ENCODE measurements at regions not wholly inside any gene's neighbourhood (a gene's known extent, or its start where the extent isn't known, plus 50 kb on each side); places are given as distances from the start of the nearest gene placed in this dataset.

GRCh38 chr15:62773369-62774165 is 269.0 kb upstream of the TPM1 start:
- H3K27me3 Mint-ChIP-seq (ENCODE audit: insufficient read depth, unreplicated experiment): no peaks in the 10 kb centered on the region
- peaks cover 18% of the 10 kb centered on the region for H3K4me1 Mint-ChIP-seq (ENCODE audit: insufficient read depth, unreplicated experiment)
- H3K4me3 Mint-ChIP-seq (ENCODE audit: unreplicated experiment): no peak overlapping the region
- H3K27ac Mint-ChIP-seq (ENCODE audit: low read depth, unreplicated experiment): no peak overlapping the region
- no peak for TF ChIP-seq CTCF (IDR thresholded peaks at IDR 0.05; ENCODE audit: unreplicated experiment)
- no TSS peak for BruUV-seq (replicated peaks)
- DNase-seq (ENCODE audit: unreplicated experiment): no peak
- no peaks in the 10 kb centered on the region for H3K9me3 Mint-ChIP-seq (ENCODE audit: unreplicated experiment)
- ChIA-PET POLR2A (no interaction called here), CTCF (interaction anchor here (1.1 kb wide), 1 partner anchor 274 kb away, joined by 3 read pairs; no protein-coding TSS in a partner anchor)
- intact Hi-C loops (cut with micrococcal nuclease): no loop called here
- peaks cover 27% of the 10 kb centered on the region for H3K36me3 Mint-ChIP-seq (ENCODE audit: insufficient read depth, unreplicated experiment)

- Mint-ChIP-seq H3K36me3 (ENCODE audit: insufficient read depth, unreplicated experiment) (peaks cover 27% of the 10 kb centered on the region), H3K9me3 (ENCODE audit: unreplicated experiment) (no peaks in the 10 kb centered on the region), H3K4me1 (ENCODE audit: insufficient read depth, unreplicated experiment) (peaks cover 8% of the 10 kb centered on the region), H3K27ac (ENCODE audit: low read depth, unreplicated experiment) (no peak overlapping the region), H3K27me3 (ENCODE audit: insufficient read depth, unreplicated experiment) (no peaks in the 10 kb centered on the region), H3K4me3 (ENCODE audit: unreplicated experiment) (no peak overlapping the region)
- ChIA-PET CTCF (no interaction called here), POLR2A (no interaction called here)
- no peak for TF ChIP-seq CTCF (IDR thresholded peaks at IDR 0.05; ENCODE audit: unreplicated experiment)
- BruUV-seq (replicated peaks): no TSS peak
- DNase-seq (ENCODE audit: unreplicated experiment): no peak
- intact Hi-C loops (cut with micrococcal nuclease): no loop called here
Observed at GRCh38 chr15:62775932-62776331, 266.6 kb upstream of the TPM1 start.

DNA sequence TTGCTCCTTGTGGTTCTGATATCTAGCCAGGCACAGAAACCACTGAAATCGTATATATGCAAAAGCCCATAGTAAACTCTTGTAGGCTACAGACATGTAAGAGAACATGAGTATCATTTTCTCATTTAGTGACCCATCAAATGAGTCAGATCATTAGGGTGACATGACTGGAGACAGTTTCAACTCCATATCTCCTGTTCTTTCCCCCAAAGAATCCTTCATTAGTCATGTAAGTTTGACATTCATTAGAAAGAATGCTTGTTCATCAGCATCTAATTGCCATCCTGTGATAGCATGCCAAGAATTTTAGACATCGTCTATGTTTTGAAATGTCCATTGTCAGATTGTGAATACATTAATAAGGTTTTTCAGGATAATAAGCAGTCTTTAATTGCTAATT is 264.9 kb upstream of the TPM1 start:
- no peaks in the 10 kb centered on the region for H3K9me3 Mint-ChIP-seq (ENCODE audit: unreplicated experiment)
- POLR2A ChIA-PET: no interaction called here
- no peak for DNase-seq (ENCODE audit: unreplicated experiment)
- no TSS peak for BruUV-seq (replicated peaks)
- CTCF ChIA-PET: no interaction called here
- no peaks in the 10 kb centered on the region for H3K27me3 Mint-ChIP-seq (ENCODE audit: insufficient read depth, unreplicated experiment)
- H3K36me3 Mint-ChIP-seq (ENCODE audit: insufficient read depth, unreplicated experiment): peaks cover 22% of the 10 kb centered on the region
- H3K4me1 Mint-ChIP-seq (ENCODE audit: insufficient read depth, unreplicated experiment): peaks cover 19% of the 10 kb centered on the region
- intact Hi-C loops (cut with micrococcal nuclease): no loop called here
- TF ChIP-seq CTCF (IDR thresholded peaks at IDR 0.05; ENCODE audit: unreplicated experiment): no peak
- H3K4me3 Mint-ChIP-seq (ENCODE audit: unreplicated experiment): no peak overlapping the region
- H3K27ac Mint-ChIP-seq (ENCODE audit: low read depth, unreplicated experiment): no peak overlapping the region

GRCh38 chr15:62779036-62779770 is 263.3 kb upstream of the TPM1 start:
- Mint-ChIP-seq H3K4me3 (ENCODE audit: unreplicated experiment) (no peak overlapping the region), H3K4me1 (ENCODE audit: insufficient read depth, unreplicated experiment) (peaks cover 27% of the 10 kb centered on the region), H3K27me3 (ENCODE audit: insufficient read depth, unreplicated experiment) (no peaks in the 10 kb centered on the region), H3K36me3 (ENCODE audit: insufficient read depth, unreplicated experiment) (peaks cover 16% of the 10 kb centered on the region), H3K9me3 (ENCODE audit: unreplicated experiment) (no peaks in the 10 kb centered on the region), H3K27ac (ENCODE audit: low read depth, unreplicated experiment) (no peak overlapping the region)
- BruUV-seq (replicated peaks): no TSS peak
- TF ChIP-seq CTCF (IDR thresholded peaks at IDR 0.05; ENCODE audit: unreplicated experiment): no peak
- intact Hi-C loops (cut with micrococcal nuclease): no loop called here
- DNase-seq (ENCODE audit: unreplicated experiment): peak; percentile 40
- ChIA-PET POLR2A (interaction anchor here (0.6 kb wide), 1 partner anchor 1120 kb away, joined by 4 read pairs; no protein-coding TSS in a partner anchor), CTCF (interaction anchor here (0.6 to 1.5 kb wide), 6 partner anchors 11 to 315 kb away, joined by 3 to 5 read pairs (median 4); no protein-coding TSS in a partner anchor)
